Uterus (tissue), 2 donors: ENCODE measurements at regions not wholly inside any gene's neighbourhood (a gene's known extent, or its start where the extent isn't known, plus 50 kb on each side); places are given as distances from the start of the nearest gene placed in this dataset.

Source experiments
- POLR2A ChIP-seq, 2 donors: fragments of 450-650 bp; IDR thresholded peaks; one replicate each; pipeline ENCODE4 v1.6.1; 2016; ENCODE audit warnings: antibody characterized with exemption in 2 of 2, mild to moderate bottlenecking in 1 of 2, moderate library complexity in 1 of 2
- TF ChIP-seq, protein P1 (sequence below), 4 experiments: fragments of 200-600 bp in 2 of 4; fragments of 450-650 bp in 2 of 4; sonication (generic) in 2 of 4; IDR thresholded peaks; one replicate each; pipeline ENCODE4 v1.5.1; 2016 to 2019; ENCODE audit warnings: antibody characterized with exemption in 4 of 4, mild to moderate bottlenecking in 2 of 4, moderate library complexity in 1 of 4

DNA sequence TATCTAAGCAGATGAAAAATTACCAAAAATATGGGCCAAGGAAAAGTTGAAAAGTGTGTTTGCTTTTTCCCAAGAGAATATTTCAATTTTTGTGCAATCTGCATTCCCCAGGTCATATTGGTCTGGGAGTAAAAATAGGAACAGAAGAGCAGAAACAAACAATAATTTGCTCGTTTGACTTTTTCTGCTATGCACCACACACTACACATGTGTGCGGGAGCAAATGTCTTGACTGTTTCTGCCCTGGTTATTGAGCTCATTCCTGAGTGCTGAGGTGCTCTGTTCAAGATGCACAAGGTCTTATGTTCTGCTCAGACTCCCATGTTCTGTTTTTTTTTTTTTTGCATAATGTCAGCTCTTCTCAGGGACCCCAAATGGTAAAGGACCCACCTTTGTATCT, 298.0 kb upstream of the MME start:
- TF ChIP-seq, protein P1, sequence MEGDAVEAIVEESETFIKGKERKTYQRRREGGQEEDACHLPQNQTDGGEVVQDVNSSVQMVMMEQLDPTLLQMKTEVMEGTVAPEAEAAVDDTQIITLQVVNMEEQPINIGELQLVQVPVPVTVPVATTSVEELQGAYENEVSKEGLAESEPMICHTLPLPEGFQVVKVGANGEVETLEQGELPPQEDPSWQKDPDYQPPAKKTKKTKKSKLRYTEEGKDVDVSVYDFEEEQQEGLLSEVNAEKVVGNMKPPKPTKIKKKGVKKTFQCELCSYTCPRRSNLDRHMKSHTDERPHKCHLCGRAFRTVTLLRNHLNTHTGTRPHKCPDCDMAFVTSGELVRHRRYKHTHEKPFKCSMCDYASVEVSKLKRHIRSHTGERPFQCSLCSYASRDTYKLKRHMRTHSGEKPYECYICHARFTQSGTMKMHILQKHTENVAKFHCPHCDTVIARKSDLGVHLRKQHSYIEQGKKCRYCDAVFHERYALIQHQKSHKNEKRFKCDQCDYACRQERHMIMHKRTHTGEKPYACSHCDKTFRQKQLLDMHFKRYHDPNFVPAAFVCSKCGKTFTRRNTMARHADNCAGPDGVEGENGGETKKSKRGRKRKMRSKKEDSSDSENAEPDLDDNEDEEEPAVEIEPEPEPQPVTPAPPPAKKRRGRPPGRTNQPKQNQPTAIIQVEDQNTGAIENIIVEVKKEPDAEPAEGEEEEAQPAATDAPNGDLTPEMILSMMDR (IDR thresholded peaks at IDR 0.05) = no peak
- TF ChIP-seq POLR2A (IDR thresholded peaks at IDR 0.05) = no peak
